CD4-positive, alpha-beta T cell treated with Interleukin-17A for 1 hour (primary cell): ENCODE measurements at regions not wholly inside any gene's neighbourhood (a gene's known extent, or its start where the extent isn't known, plus 50 kb on each side); places are given as distances from the start of the nearest gene placed in this dataset.
"Not testable (repeated sequence)": the region's sequence is repeated elsewhere in the genome, so short reads cannot be mapped to it uniquely, and the experiment has no call there.

Experiments
- DNase-seq: peaks from one replicate; pipeline ENCODE4 v3.0.0-alpha.2; 2020

DNA sequence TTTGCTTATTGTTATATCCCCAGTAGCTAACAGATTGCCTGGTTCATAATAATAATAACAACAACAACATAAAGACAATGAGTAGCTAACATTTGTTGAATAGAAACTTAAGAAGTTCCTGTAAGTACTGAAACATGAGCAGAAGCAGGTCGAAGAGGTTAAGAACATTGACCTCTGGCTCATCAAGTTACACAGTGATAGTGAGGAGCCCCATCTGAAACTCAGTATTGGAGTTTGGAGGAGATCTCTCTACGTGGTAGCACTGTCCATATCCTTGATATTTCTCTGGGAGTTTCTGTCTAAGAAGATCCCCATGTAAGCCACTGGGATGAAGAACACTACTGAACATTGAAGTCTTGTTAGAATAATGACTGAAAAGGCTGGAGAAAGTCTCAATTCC lies 600.4 kb downstream of the RFPL4B start:
- no peak for DNase-seq

DNA sequence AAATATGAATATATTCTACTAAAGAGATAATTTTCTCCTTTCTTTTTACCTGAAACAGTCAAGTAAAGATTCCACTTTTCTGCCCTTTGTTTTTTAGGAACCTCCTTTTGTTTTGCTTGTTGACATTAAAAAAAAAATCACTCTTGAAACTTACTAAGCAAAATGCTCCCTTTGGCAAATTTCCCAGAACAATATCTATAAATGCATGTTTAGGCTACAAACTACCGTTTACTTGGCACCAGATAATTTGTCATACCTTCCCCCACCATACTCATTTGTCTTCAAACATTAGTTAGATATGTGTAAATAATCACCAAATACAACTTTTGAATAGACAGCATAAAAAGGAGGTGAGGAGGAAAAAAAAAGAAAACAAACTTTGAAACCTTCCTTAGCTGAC lies 604.7 kb downstream of the RFPL4B start:
- no peak for DNase-seq

DNA sequence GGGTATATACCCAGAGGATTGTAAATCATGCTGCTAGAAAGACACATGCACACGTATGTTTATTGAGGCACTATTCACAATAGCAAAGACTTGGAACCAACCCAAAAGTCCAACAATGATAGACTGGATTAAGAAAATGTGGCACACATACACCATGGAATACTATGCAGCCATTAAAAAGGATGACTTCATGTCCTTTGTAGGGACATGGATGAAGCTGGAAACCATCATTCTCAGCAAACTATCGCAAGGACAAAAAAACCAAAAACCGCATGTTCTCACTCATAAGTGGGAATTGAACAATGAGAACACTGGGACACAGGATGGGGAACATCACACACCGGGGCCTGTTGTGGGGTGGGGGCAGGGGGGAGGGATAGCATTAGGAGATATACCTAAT lies 608.6 kb downstream of the RFPL4B start:
- DNase-seq: not testable (repeated sequence)

DNA sequence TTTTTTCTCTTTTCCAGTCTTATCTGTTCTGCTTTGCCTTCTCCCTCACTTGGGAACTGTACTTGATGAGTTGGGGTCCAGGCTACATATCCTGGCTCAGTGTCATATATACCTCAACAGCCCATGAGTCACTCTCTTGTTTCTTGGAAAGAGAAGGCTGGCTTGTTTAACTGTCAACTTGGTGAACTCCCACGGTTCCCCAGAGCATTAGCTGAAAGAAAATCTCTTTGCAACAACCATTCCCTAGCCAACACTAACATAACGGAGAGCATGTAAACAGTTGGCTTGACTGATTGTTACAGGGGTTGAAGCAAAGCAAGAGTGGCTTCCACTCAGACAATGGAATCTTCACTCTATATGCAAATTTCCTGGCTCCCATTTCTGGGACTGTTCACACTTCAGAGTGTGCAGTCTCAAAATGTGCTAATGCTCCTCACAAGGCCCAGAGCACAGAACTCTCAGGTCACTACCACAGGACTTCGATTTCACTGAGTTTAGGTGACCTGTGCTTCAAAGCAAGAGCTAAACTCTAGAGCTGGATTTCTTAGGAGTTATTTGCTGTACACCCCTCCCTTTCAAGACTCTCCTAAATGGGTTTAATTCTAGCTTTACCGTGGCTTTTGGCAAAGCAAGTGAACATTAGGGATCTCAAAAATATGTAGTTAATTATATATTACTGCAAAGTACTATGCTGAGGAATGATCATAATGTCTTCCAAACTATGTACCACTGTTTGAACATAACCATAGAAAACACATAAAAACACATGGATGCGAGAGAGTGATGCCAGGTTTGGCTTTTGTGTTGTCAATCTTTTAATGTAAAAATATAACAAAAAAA lies 609.8 kb downstream of the RFPL4B start:
- DNase-seq: no peak

DNA sequence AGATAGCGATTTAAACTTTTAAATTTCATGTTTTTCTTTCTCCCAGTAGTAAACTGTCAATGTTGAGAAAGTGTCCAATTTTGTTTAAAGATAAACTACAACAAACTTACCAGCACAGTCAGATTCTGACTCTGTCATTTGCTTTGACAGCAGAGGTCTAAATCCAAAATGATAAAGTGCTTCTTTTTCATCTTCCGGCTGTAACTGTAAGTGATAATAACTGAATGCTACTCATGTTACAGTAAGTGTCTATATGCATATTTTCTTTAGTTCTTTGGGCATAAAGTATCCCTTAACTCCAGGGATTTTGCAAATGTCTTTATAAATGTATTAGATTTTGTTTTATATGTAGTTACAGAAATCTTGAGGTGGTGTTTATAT lies 610.4 kb downstream of the RFPL4B start:
- no peak for DNase-seq

DNA sequence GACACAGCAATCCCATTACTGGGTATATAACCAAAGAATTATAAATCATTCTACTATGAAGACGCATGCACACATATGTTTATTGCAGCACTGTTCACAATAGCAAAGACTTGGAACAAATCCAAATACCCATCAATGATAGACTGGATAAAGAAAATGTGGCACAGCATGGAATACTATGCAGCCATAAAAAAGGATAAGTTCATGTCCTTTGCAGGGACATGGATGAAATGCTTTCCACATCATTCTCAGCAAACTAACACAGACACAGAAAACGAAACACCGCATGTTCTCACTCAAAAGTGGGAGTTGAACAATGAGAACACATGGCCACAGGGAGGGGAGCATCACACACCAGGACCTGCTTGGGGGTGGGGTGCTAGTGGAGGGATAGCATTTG lies 613.0 kb downstream of the RFPL4B start:
- DNase-seq: not testable (repeated sequence)

DNA sequence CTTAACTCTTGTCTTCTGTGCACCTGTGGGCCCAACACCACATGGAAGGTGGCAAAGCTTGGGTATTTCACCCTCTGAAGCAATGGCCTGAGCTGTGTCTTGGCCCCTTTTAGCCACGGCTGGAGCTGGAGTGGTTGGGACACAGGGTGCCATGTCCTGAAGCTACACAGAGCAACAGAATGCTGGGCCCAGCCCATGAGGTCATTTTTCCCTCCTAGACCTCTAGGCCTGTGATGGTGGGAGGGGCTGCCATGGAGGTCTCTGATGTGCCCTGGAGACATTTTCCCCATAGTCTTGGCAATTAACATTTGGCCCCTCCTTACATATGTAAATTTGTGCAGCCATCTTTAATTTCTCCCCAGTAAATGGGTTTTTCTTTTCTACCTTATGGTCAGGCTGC lies 620.8 kb downstream of the RFPL4B start:
- DNase-seq: no peak

DNA sequence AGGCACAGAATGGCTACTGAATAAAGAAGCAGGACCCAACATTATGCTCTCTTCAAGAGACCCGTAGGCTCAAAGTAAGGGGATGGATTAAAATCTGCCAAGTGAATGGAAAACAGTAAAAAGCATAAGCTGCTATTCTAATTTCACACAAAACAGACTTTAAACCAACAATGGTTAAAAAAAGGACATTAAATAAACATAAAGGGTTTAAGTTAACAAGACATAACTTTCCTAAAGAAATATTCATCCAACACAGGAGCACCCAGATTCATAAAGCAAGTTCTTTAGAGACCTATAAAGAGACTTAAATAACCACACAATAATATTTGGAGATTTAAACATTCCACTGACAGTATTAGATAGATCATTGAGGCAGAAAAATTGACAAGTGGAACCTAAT lies 624.5 kb downstream of the RFPL4B start:
- DNase-seq: no peak

DNA sequence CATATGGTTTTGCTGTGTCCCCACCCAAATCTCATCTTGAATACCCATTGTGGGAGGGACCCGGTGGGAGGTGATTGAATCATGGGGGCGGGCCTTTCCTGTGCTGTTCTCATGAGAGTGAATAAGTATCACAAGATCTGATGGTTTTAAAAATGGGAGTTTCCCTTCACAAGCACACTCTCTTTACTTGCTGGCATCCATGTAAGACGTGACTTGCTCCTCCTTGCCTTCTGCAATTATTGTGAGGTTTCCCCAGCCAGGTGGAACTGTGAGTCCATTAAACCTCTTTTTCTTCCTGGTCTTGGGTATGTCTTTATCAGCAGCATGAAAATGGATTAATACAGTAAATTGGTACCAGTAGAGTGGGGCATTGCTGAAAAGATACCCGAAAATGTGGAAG lies 627.8 kb downstream of the RFPL4B start:
- not testable (repeated sequence) for DNase-seq

DNA sequence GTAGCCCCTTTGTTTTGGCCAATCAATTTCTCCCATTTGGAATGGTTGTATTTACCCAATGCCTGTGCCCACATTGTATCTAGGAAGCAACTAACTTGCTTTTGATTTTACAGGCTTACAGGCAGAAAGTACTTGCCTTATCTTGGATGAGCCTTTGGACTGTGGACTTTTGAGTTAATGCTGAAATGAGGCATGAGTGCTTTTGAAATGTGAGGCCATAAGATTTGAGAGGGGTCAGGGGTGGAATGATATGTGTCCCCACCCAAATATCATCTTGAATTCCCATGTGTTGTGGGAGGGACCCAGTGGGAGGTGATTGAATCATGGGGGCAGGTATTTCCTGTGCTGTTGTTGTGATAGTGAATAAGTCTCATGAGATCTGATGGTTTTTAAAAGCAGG lies 629.4 kb downstream of the RFPL4B start:
- DNase-seq: not testable (repeated sequence)

DNA sequence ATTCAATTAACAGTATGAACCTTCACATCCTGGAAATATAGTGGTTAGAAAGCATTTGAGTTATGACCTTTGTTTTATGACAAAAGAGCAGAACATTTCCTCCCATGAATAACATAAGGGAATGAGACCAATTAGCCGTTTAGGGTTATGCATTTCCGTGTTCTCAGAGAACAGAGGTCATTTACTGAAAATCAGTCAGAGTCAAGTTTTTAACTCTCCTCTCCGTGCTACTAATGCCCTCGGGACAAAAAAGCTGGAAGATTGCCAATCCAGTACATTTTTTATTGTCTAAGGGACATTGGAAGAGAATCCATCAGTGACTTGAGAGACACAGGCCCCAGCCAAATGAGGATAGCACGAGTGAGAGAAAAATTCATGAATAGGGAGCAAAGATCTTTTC lies 632.7 kb downstream of the RFPL4B start:
- DNase-seq: no peak

DNA sequence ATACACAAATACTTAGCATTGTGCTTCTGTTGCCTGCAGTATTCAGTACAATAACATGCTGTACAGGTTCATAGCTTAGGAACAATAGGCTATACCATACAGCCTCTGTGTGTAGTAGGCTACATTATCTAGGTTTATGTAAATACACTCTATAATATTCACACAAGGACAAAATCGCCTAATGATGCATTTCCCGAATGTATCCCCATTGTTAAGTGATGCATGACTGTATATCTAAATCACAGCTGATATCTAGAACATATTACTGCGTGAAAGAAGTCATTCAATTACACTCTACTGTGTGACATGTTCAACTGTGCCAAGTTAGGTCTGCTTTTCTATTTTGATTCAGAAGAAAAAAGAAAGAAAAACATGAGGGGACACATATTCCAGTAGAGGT lies 633.5 kb downstream of the RFPL4B start:
- no peak for DNase-seq

DNA sequence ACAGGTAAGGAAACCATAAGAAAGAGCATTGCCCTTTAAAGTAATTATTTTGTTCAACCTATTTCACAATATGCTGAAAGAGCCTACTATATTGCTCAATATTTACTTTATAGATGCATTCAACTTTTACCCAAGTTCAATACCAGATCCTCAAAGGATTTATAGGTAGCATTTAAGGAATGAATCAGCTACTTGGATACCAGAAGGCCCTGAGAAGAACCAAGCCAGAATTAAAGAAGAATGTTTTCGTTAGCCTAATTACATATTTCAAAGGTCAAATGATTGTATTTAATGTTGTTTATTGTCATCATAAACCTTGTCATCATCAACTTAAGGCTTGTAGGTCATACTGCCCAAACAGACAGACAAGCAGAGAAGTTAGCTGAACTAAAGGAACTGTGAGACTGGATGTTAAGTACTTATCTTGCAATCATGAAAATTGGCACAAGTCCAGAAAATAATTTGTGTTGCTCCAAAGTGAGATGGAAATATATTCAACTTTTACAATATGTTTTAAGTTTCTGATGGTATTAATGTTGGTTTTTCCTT lies 636.7 kb downstream of the RFPL4B start:
- no peak for DNase-seq

DNA sequence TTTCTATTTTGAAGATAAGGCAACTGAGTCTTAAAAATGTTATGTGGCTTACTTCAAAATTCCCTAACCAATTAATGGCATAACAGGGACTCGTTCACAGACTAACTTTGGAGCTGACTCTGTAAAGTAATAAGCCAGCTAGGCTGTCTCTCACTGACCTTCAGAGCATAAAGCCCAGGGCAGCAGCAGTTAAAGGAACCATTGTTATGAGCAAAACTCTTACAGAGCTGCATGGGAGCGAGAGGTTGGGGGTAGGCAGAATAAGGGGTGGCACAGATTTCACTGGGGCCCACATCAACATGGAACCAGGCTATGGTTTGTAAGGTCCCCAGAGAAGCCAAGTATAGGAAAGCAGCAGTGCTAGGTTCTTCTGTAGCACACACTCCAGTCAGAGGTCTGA lies 637.8 kb downstream of the RFPL4B start:
- DNase-seq: no peak

DNA sequence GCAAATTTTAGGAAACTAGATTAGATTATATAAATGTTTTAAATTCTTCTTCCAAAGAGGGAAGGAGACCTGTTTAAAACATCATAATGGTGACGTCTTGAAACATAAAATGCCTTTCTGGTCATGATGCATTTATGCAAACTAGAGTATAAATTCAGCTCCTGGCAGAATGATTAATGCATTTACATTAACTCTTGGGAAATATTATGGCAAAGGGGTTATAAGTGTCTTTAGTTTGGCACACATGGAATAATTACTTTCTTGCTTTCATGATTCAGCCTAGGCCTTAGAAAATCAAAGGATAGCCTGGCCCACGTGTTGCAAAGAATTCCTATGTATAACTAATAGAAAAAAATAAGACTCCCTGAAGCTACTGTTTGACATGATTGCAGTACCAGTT lies 639.2 kb downstream of the RFPL4B start:
- no peak for DNase-seq

DNA sequence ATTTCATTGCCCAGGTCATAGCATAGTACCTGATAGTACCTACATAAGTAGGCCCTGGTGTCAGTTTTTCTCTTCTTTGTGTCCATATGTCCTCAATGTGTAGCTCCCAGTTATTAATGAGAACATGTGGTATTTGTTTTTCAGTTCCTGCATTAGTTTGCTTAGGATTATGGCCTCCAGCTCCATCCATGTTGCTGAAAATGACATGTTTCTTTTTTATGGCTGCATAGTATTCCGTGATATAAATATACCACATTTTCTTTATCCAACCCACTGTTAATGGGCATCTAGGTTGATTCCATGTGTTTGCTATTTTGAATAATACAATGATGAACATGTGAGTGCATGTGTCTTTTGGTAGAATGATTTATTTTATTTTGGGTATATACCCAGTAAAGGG lies 641.6 kb downstream of the RFPL4B start:
- DNase-seq: no peak

DNA sequence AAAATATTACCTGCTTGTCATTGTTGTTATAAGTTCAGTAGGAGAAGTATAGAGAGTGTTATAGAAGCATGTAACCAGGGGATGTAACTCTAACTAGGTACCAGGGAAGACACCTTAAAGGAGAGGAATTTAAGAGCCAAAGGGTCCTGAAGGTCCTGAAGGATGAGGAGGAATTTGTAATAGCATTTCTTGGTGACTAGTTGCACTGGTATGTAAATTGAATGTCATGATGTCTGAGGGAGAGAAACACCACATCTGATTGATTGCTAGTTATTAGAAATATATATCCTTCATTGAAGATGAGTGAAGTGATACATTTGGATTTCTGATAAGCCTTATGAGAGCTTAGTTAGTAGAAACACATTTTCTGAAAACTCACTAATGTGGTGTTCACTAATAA lies 643.8 kb downstream of the RFPL4B start:
- no peak for DNase-seq

DNA sequence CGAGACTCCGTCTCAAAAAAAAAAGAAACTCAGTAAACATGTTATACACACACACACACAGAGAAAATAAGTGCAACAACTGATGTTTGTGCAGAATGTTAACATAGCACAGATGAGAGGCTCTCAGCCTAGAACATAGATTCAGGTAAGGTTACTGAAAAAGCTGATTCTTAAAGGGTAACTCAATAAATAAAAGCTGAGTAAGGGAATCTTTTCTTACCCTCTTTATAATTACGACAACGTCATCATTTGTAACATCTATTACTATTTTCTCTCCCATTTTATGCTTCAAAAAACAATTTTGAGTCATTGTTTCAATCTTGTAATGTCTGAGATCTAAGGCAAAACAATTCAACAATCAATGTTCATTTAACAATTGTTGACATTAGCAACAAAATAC lies 644.8 kb downstream of the RFPL4B start:
- no peak for DNase-seq

DNA sequence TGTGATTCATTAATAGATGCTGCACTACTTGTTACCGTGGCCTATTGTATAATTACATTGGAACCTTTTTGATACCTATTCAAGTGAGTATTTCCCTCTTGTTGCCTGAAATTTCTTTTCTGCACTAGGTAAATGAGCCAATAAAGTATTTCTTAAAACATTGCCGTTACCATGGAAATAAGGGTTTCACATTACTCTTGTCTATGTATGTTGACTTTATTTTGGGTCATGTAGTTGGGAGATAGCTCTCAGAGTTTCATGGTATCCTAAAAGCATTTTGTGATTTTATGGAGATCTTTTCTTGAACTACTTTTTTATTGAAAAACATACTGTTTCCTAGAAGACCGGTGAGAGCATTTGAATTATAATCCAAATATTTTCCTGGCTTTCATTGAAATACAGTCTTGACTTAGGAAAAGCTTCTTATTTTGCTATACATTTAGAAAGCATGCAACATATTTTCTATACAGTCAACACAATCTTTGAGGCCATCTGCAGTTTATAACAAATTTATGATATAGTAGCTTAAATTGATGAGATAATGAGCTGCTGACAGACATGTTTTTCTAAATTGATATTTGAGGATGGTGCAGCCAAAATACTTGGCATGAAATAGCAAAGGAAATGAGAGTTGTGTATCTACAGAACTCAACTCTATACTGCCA lies 650.4 kb downstream of the RFPL4B start:
- no peak for DNase-seq

DNA sequence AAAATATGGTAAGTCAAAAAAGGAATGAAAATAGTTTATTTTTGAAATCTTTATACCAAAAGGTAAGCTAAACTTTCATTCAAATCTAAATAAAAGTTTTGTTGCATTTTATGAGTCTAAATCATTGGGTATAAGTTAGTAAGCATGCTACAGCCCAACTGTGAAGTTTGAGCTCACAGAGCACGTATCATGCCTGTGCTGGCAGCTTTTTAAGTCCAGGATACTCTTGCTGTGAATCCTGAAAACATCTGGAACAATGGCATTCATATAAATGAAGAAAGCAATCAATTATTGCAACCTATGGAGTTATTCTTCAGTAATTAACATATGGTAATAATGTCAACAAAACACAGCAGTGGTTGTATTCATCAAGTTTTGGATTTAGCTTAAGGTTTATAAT lies 656.9 kb downstream of the RFPL4B start:
- DNase-seq: no peak

DNA sequence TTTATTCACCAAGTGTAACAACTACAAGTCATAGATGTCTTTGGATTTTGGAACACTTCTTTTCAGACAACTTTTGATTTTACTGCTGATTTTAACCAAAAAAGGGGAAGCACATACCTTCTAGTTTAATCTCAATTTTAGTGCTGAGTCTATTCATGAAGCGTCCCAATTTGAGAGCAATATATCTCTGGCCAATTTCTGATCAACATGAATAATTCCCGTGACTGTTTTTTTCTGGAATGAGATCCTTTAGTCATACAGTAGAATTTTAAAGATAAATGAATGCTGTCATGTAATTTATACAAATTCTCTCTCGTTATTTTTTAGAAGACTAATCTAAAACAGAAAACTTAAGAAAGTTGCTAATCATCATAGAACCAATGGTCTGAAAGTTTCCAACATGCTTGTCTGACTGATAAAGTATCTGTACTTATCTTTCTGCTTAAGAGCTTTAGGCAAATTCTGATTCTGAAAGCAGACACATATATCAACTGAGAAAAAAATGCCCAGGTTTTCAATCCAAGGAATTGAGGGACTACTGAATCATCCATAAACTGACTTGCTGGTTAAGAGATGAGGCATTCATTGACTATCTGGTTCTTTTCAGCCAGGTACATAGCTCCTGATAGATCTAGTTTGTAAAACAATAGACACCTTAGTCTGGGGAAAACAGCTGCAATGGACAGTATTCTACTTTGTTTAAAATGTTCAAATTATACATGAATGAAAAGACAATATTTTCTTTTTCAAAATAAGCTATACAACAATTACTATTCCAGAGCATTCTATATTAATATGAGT lies 657.5 kb downstream of the RFPL4B start:
- DNase-seq: no peak

DNA sequence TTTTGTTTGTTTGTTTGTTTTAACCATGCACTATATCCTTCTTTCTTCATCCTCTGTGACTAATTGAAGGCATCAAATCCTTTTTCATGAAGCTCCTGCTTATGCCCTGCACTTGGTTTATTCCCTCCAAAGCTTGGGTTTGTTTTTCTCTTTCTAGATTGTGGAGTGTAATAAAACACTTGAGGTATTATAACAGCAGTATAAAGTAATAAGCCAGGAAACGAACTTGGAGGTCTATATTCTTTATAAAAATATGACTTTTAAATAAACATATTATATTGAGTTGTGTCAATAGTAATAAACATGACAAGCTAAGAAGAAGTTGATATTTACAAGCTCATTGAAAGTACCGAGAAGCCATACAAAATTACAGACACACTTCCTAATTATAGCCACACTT lies 659.4 kb downstream of the RFPL4B start:
- no peak for DNase-seq

DNA sequence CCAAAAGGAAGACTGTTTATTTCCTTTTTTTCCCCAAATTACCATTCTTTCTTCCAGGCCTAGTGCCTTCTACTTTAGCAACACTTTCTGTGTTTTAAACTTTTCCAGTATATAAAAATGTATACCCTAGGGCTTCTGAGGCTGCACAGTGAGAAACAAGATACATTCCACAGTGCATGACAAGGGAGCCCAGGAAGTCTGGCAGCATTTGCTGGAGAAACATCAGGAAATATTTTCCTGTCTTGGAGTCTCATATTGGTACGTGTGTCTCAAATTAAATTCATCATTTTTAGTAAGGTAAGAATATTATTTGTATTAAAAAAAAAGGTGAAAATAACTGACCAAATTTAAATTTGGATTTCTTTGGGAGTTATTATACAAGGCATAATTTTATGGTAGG lies 662.6 kb downstream of the RFPL4B start:
- no peak for DNase-seq
